ENCODE measurements at regions not wholly inside any gene's neighbourhood (a gene's known extent, or its start where the extent isn't known, plus 50 kb on each side); places are given as distances from the start of the nearest gene placed in this dataset.

DNA sequence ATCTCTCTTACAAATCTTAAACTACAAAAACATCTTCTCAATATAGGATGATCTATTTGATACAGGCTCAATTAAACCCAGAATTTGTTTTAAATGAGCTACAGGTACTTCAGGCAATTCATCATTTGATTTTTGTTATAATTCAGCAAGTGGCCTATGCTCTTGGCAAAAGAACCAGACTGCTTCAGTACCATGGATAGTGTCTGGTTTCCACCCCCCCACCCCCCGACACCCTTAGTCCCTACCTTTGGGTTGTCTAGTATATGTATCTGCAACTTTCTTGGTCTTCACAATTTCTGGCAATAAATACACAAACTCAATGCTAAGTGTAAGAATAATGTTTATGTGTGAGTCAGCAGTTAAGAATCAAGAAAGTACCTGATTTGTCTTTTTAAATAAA is 97.3 kb upstream of the API5 start:
- H3K4me3 ChIP-seq (ENCODE audit: low read depth, low read length): no peak overlapping the region
- DNase-seq (ENCODE audit: low read depth): no peak

DNA sequence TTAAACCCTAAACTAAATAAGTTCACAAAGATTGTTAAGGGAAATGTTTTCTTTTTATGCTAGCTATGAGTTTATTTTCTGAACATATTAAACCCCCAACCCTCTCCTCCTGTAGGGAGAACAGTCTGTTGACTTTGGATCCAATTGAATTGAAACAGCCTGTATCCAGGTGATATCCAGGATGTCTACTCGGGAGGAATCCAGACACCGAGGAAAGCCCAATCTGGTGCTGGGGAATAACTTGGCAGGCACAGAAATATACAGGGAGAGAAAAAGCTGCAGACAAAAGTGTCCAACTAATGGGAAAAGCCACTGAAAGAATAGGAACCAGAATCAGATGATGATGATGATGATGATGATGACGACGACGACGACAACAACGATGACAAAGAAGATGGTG is 93.9 kb upstream of the API5 start:
- no peak overlapping the region for H3K4me3 ChIP-seq (ENCODE audit: low read depth, low read length)
- DNase-seq (ENCODE audit: low read depth): no peak

DNA sequence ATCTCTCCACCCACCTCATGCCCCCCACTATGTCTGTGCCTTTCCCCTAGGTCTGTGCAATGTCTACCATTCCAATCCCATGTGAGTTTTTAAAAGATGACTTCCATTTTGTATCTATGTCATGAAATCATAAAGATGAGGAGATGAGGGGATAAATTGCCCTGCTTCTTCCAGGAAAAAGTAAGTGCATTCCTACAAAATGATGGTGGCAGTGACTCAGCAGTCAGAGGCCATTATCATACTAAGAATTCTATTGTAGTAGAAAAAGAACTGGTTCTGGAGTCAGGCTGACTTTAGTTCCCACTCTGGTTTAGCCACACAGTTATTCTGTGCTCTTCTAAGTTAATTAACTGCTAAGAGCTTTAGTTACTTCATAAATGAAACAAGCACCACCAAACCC is 89.6 kb upstream of the API5 start:
- H3K4me3 ChIP-seq (ENCODE audit: low read depth, low read length): no peak overlapping the region
- no peak for DNase-seq (ENCODE audit: low read depth)

DNA sequence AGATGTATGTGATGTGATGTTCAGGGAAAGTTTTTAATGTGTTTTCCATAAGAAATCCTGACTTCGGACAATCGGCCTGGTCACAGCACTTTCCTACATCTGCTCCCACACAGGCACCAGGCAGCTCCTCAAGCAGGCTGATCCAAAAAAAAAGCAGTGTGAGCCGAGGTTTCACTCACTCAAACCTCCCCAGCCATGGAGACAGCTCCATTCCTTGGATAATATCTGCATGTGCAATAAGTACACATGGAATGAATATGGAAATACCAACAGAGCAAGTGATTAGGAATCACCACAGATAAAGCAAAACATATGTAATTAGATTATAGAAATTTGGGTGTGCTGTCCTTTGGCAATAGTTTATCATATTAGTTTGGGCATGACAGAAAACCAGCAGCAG is 88.8 kb upstream of the API5 start:
- DNase-seq (ENCODE audit: low read depth): no peak
- H3K4me3 ChIP-seq (ENCODE audit: low read depth, low read length): no peak overlapping the region

DNA sequence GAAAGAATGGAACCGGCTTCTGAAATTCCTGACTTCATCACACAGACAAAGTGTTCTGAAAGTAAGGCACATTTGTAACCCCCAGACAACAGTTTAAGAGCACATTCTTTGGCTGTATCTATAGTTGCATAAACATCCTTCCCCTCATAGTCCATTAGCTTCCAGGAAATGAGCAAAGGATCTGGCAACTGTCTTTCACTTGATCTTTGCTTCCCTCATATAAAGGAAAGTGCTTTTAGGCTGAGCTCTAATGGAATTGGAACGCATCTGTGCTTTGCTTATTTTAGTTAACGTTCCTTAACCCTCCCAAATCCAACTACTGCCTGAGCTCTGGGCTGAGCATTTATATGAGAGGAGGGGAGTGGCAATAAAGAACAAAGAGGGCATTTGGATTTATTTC is 76.9 kb upstream of the API5 start:
- no peak for DNase-seq (ENCODE audit: low read depth)
- H3K4me3 ChIP-seq (ENCODE audit: low read depth, low read length): no peak overlapping the region

DNA sequence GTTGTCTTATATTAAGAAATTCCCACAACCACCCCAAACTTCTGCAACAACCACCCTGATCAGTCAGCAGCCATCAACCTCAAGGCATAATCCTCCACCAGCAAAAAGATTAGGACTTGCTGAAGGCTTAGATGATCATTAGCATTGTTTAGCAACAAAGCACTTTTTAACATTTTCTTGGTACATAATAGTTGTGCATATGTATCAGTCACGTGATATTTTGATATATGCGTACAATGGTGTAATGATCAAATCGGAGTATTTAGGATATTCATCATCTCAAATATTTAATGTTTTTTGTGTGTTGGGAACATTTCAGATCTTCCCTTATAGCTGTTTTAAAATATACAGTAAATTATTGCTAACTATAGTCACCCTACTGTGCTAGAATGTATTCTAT is 73.5 kb upstream of the API5 start:
- no peak overlapping the region for H3K4me3 ChIP-seq (ENCODE audit: low read depth, low read length)
- DNase-seq (ENCODE audit: low read depth): no peak

DNA sequence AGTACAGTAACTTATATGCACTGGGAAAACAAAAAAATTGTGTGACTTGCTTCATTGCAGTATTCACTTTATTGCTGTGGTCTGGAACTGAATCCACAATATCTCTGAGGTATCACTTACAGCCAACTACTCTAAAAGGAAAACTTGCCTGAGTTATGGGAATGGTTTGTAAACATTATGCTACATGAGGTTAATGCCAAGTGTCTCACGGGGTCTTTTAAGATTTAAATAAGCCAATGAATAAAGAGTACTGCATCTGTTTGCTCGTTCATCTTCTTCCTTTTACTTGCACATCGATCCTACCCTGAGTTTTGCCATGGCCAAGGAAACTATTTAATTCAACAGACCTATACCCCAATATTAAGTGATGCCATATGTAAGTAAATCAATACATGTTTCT is 72.0 kb upstream of the API5 start:
- DNase-seq (ENCODE audit: low read depth): no peak
- H3K4me3 ChIP-seq (ENCODE audit: low read depth, low read length): no peak overlapping the region

DNA sequence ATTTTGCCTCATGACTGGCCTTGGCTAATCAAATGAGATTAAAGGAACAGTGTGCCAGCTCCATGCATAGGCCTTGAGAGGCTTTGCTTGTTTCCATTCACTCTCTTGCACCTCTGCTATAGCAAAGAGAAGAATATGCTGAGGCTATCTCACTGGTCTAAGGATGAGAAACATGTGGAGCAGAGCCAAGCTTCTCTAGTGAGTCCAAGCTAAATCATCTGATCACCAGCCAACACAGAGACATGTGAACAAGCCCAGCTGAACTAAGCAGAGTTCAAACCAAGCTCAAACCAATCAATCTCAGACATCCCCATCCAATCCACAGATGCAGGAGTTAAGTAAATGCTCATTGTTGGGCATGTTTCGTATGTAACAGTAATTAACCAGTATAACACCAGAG is 69.4 kb upstream of the API5 start:
- H3K4me3 ChIP-seq (ENCODE audit: low read depth, low read length): no peak overlapping the region
- no peak for DNase-seq (ENCODE audit: low read depth)

DNA sequence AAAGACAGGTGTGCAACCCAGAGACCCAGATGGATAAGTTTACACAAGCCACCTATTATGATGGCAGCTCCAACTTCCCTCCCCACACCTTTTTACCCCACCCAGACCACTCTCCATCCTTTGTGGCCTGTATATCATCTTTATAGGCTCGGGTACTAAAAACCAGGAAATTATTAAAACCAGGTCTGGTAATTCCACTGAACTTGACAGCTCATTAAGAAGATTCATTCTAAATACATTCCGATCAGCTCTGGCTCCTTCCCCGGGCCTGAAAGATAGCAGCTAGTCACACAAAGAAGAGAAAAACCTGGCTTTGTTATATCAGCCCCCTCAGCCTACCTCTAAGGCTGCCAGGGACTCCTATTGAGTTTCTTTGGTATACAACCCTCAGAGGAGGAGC is 67.9 kb upstream of the API5 start:
- H3K4me3 ChIP-seq (ENCODE audit: low read depth, low read length): no peak overlapping the region
- DNase-seq (ENCODE audit: low read depth): no peak

DNA sequence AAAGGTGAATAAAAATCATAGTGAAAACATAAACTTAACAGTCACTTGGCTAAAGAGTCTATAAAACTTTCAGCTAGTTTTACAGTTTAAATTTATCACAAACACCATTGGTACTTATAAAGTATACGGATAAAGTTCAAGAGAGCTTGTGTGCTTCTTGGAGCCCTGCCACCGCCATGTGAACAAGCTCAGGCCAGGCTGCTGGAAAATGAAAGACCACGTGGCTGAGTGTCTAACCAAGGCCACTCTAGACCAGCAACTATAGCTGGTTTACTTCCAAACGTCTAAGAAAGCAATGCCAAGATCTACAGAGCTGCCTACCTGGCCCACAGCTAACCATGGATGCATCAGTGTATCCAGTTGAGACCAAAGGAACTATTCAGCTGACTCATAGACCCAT is 66.3 kb upstream of the API5 start:
- no peak overlapping the region for H3K4me3 ChIP-seq (ENCODE audit: low read depth, low read length)

DNA sequence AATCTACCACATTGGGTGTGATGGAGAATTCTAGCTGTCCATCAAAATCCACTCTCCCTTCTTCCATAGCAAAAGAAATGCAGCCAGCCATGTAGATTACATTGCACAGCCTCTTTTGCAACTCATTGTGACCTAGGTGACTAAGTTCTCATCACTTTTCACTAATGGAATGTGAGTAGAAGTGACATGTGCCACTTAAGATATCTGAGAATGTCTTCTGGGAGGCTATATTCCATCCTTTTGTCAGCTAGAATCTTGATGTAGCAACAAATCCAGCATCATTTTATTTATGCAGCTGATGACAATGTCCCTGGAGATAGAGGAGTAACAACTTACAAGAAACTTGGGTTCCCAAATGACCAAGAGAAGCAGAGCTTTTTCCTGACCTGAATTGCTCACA is 61.5 kb upstream of the API5 start:
- DNase-seq (ENCODE audit: low read depth): no peak
- no peak overlapping the region for H3K4me3 ChIP-seq (ENCODE audit: low read depth, low read length)

More for the DNA sequence above, 66.3 kb upstream of the API5 start:
- no peak for DNase-seq (ENCODE audit: low read depth)

DNA sequence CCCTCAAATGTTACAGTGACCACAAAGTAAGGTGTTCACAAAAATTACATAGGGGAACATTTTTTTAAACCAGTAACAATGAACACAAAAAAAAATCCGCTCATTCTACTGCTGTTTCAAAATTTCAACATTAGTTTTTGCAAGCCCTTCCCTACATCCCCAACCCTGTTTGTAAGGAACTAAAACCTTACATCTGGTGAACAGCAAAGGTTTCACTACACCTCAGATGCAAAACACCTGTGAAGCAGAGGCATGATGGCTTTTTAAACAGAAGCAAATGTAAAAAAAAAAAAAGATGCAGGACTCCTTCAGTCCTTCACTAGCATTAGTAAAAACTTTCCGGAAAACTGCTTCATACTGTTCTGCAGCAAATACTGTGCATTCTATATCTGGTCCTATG is 50.0 kb upstream of the API5 start:
- no peak for DNase-seq (ENCODE audit: low read depth)
- H3K4me3 ChIP-seq (ENCODE audit: low read depth, low read length): no peak overlapping the region
